ENCODE measurements at regions not wholly inside any gene's neighbourhood (a gene's known extent, or its start where the extent isn't known, plus 50 kb on each side); places are given as distances from the start of the nearest gene placed in this dataset.

DNA sequence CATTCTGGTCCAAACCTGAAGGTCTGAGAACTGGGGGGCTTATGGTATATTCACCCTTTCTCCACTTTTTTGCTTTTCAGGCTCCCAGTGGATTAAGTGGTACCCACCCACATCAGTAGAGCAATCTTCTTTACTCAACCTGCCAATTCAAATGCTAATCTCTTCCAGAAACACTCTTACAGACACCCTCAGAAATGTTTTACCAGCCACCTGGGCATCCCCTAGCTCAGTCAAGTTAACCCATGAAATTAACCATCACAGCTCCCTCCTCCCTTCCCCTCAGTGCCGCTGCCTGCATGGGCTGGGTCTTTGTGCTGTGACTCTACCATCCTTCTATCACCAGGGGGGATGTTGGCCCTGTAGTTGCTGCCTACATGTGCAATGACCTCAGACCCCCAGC, 398.7 kb downstream of the BUD13 start:
- TF ChIP-seq, protein P1, sequence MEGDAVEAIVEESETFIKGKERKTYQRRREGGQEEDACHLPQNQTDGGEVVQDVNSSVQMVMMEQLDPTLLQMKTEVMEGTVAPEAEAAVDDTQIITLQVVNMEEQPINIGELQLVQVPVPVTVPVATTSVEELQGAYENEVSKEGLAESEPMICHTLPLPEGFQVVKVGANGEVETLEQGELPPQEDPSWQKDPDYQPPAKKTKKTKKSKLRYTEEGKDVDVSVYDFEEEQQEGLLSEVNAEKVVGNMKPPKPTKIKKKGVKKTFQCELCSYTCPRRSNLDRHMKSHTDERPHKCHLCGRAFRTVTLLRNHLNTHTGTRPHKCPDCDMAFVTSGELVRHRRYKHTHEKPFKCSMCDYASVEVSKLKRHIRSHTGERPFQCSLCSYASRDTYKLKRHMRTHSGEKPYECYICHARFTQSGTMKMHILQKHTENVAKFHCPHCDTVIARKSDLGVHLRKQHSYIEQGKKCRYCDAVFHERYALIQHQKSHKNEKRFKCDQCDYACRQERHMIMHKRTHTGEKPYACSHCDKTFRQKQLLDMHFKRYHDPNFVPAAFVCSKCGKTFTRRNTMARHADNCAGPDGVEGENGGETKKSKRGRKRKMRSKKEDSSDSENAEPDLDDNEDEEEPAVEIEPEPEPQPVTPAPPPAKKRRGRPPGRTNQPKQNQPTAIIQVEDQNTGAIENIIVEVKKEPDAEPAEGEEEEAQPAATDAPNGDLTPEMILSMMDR (IDR thresholded peaks at IDR 0.05) = no peak
- no peak for TF ChIP-seq POLR2A (IDR thresholded peaks at IDR 0.05)
